Fibroblast of mammary gland (primary cell): ENCODE measurements at regions not wholly inside any gene's neighbourhood (a gene's known extent, or its start where the extent isn't known, plus 50 kb on each side); places are given as distances from the start of the nearest gene placed in this dataset.
A peak's percentile ranks its signal among the peaks of the same experiment; 100 is the strongest.

ENCODE experiments used
- DNase-seq: peaks from one replicate; pipeline ENCODE4 v3.0.0-alpha.2; 2010; ENCODE audit warnings: low read depth
- H3K4me3 ChIP-seq: 2 replicates; pipeline ENCODE4 v1.5.1; 2011; ENCODE audit warnings: low read depth, mild to moderate bottlenecking, low read length, moderate library complexity; ENCODE audit not compliant: control insufficient read depth
- TF ChIP-seq, protein P1 (sequence below): conservative IDR thresholded peaks from 2 replicates; pipeline ENCODE4 v1.5.1; 2011; ENCODE audit warnings: low read depth, low read length, inconsistent platforms; ENCODE audit not compliant: control insufficient read depth, insufficient read depth

DNA sequence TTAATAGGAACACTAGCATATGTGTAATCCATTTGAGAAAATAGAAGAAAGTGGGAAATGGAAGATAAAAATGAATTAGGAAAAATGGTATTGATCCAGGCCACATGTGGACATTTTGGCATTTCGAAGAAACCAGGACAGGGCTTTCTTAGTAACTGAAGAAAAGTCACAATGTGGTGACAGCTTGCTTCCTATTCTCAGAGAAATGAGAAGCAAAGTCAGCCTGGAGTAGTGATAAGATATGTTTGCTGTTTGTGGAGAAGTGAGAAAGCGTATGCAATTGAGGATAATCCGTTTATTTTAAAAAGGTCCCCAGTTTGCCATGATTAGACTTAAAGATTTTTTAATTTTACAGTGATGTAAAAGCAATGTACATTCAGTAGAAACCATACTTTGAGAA is 127.9 kb downstream of the SLITRK6 start:
- TF ChIP-seq, protein P1, sequence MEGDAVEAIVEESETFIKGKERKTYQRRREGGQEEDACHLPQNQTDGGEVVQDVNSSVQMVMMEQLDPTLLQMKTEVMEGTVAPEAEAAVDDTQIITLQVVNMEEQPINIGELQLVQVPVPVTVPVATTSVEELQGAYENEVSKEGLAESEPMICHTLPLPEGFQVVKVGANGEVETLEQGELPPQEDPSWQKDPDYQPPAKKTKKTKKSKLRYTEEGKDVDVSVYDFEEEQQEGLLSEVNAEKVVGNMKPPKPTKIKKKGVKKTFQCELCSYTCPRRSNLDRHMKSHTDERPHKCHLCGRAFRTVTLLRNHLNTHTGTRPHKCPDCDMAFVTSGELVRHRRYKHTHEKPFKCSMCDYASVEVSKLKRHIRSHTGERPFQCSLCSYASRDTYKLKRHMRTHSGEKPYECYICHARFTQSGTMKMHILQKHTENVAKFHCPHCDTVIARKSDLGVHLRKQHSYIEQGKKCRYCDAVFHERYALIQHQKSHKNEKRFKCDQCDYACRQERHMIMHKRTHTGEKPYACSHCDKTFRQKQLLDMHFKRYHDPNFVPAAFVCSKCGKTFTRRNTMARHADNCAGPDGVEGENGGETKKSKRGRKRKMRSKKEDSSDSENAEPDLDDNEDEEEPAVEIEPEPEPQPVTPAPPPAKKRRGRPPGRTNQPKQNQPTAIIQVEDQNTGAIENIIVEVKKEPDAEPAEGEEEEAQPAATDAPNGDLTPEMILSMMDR, result no peak
- H3K4me3 ChIP-seq, result no peak overlapping the region
- no peak for DNase-seq

DNA sequence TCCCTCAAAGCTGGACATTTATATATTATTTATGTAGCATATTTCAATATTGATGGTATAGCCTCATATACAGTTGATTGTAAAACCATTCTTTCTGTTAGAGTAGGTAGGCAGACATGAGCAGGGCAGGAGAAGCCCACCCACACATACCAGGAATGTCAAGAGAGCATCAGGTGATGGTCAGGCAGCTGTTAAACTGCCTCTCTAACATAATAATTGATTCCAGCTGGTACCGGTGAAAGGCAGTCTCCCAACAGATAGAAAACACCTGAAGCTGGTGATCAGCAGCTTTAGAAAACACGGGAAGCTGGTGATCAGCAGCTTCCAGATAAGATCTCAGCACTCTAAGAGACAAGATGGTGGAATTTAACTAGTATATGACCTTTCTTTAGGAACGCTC is 132.9 kb downstream of the SLITRK6 start:
- TF ChIP-seq, protein P1, result no peak
- no peak for DNase-seq
- H3K4me3 ChIP-seq, result no peak overlapping the region

DNA sequence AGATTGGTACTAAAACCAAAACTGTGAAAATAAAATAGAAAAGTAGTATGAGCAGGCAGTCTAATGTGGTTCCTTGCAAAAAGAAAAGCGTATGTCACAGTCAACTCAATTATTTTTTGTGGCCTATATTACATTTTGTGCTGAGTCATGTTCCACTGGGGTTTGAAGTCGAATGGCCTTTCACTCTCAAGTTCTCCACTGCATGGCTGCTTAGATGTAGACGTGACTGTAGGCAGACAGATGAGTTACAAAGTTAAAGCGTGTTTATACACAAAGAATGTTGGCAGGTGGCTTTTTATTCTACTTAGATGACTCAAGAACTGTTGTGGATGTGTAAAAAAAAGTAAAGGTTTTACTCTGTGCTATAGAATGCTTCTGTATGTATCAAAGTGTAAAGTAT is 133.9 kb downstream of the SLITRK6 start:
- no peak overlapping the region for H3K4me3 ChIP-seq
- TF ChIP-seq, protein P1, result no peak
- DNase-seq, result peak; percentile 1

DNA sequence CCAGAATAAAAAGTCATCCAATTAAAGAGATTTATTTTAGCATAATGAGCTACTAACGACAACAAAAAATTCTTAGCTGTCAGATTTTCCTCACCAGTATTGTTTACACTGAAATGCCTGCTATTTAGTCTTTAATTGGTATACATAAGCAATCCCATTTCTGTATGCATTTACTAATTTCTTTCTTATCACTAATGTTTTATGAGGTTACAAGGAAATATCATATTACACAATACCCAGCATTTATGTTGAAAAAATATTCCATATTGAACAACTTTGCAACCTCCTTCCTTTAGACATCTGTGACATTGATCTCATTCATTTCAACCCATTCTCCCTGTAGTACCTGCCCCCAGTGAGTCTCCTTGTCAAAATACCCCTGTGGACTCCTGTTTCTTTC is 135.4 kb downstream of the SLITRK6 start:
- no peak for DNase-seq
- no peak overlapping the region for H3K4me3 ChIP-seq
- TF ChIP-seq, protein P1, result no peak

DNA sequence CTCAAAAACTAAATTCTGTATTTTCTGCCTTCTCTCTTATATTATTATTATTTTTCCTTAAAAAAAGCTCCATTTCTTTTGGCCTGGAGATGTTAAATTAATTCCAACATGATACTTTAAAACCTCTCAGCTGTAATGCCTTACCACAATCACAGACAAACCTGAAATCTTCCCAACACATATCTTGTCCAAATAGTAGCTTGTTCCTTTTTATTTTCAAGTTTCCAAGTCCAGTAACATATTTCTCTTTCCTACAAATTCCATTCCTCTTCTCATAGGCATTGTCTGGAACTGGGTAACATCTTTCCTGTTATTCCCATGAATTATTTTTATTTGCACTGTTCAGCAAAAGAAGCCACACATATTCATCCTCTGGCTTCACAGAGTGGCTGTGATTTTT is 137.0 kb downstream of the SLITRK6 start:
- H3K4me3 ChIP-seq, result no peak overlapping the region
- no peak for DNase-seq
- TF ChIP-seq, protein P1, result no peak

DNA sequence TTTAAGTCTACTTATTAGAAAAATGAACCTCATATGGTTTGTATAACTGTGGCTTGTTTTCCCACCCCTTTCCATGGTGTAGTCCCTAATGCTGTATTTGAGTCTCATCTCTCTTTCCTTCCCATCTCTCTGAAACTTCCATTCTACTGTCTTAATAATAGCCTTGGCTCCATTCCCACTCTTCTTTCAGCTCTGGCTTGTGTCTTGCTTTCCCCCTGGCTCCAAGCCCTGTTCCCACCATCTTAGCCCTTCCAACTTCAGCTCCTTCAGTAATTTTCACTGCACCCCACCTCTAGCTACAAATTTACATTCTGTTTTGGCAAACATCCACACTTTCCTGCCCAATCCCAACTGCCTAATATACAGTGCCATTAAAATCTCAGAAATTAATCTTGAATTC is 137.5 kb downstream of the SLITRK6 start:
- DNase-seq, result no peak
- H3K4me3 ChIP-seq, result no peak overlapping the region
- TF ChIP-seq, protein P1, result no peak

DNA sequence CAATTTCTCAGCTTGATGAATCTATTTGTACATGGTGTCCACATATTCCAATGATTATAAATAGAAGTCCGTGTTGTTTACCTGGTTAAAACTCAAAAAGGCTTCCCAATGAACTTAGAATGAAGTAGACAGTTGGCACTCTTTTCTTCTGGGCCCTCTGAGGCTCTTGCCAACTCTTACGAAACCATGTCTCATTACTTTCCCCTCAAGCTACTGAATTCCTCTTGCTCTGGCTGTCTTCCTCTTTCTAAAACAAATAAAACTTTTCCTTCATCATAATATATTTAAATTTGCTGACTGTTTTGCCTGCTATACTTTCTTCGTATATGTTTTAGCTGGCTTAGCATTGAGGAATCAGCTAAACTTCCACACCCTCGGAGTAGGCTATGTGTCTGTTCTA is 139.7 kb downstream of the SLITRK6 start:
- DNase-seq, result no peak
- H3K4me3 ChIP-seq, result no peak overlapping the region
- TF ChIP-seq, protein P1, result no peak
